Osteoblast (primary cell): ENCODE measurements at regions not wholly inside any gene's neighbourhood (a gene's known extent, or its start where the extent isn't known, plus 50 kb on each side); places are given as distances from the start of the nearest gene placed in this dataset.

Experiments
- DNase-seq: peaks from one replicate; pipeline ENCODE4 v3.0.0; 2011; ENCODE audit warnings: low spot score, mixed read lengths; ENCODE audit not compliant: insufficient read length; ENCODE audit errors: missing footprints
- H2AFZ ChIP-seq: 2 replicates; pipeline ENCODE4 v1.6.0; 2011; ENCODE audit warnings: mild to moderate bottlenecking, low read length
- H3K27ac ChIP-seq: 2 replicates; pipeline ENCODE4 v1.5.1; 2011; ENCODE audit warnings: mild to moderate bottlenecking, low read depth, low read length, moderate library complexity
- H3K27me3 ChIP-seq: 2 replicates; pipeline ENCODE4 v1.6.0; 2012; ENCODE audit warnings: mild to moderate bottlenecking, control low read depth, inconsistent platforms, low read length, moderate library complexity; ENCODE audit not compliant: insufficient read depth
- H3K36me3 ChIP-seq: 2 replicates; pipeline ENCODE4 v1.5.1; 2011; ENCODE audit warnings: mild to moderate bottlenecking, low read length, control low read depth, moderate library complexity; ENCODE audit not compliant: insufficient read depth
- H3K4me1 ChIP-seq: 2 replicates; pipeline ENCODE4 v1.5.1; 2011; ENCODE audit warnings: mild to moderate bottlenecking, low read length, control low read depth, moderate library complexity; ENCODE audit not compliant: insufficient read depth
- H3K4me2 ChIP-seq: 2 replicates; pipeline ENCODE4 v1.6.0; 2011; ENCODE audit warnings: mild to moderate bottlenecking, low read length; ENCODE audit not compliant: insufficient read depth
- H3K4me3 ChIP-seq: fragments of 200-600 bp; sonication (generic); 3 replicates; pipeline ENCODE4 v1.5.1; 2012; ENCODE audit warnings: mild to moderate bottlenecking, low read length, inconsistent platforms; ENCODE audit not compliant: insufficient read depth
- H3K79me2 ChIP-seq: 2 replicates; pipeline ENCODE4 v1.6.0; 2012; ENCODE audit warnings: mild to moderate bottlenecking, low read length, control low read depth, inconsistent platforms; ENCODE audit not compliant: insufficient read depth
- H3K9me3 ChIP-seq: 2 replicates; pipeline ENCODE4 v1.5.1; 2011; ENCODE audit warnings: low read depth, low read length, control low read depth
- H4K20me1 ChIP-seq: 2 replicates; pipeline ENCODE4 v1.6.0; 2012; ENCODE audit warnings: mild to moderate bottlenecking, low read length, control low read depth; ENCODE audit not compliant: insufficient read depth
- TF ChIP-seq, protein P1 (sequence below): IDR thresholded peaks from 2 replicates; pipeline ENCODE4 v1.5.1; 2011; ENCODE audit warnings: mild to moderate bottlenecking, low read depth, low read length, moderate library complexity; ENCODE audit errors: extremely low read depth

- H3K27me3 ChIP-seq: peaks cover 3% of the 10 kb centered on the region
Observed at GRCh38 chr22:23409976-23410375, 170.1 kb downstream of the IGLL1 start.

GRCh38 chr22:23408321-23408720 lies 171.8 kb downstream of the IGLL1 start:
- H3K27me3 ChIP-seq: peaks cover 3% of the 10 kb centered on the region
- no peaks in the 10 kb centered on the region for H3K36me3 ChIP-seq
- no peaks in the 10 kb centered on the region for H3K4me1 ChIP-seq
- no peak for DNase-seq
- no peak overlapping the region for H3K4me2 ChIP-seq
- no peaks in the 10 kb centered on the region for H3K79me2 ChIP-seq
- H4K20me1 ChIP-seq: no peaks in the 10 kb centered on the region
- no peak overlapping the region for H3K4me3 ChIP-seq
- TF ChIP-seq, protein P1, sequence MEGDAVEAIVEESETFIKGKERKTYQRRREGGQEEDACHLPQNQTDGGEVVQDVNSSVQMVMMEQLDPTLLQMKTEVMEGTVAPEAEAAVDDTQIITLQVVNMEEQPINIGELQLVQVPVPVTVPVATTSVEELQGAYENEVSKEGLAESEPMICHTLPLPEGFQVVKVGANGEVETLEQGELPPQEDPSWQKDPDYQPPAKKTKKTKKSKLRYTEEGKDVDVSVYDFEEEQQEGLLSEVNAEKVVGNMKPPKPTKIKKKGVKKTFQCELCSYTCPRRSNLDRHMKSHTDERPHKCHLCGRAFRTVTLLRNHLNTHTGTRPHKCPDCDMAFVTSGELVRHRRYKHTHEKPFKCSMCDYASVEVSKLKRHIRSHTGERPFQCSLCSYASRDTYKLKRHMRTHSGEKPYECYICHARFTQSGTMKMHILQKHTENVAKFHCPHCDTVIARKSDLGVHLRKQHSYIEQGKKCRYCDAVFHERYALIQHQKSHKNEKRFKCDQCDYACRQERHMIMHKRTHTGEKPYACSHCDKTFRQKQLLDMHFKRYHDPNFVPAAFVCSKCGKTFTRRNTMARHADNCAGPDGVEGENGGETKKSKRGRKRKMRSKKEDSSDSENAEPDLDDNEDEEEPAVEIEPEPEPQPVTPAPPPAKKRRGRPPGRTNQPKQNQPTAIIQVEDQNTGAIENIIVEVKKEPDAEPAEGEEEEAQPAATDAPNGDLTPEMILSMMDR: no peak
- H3K9me3 ChIP-seq: no peaks in the 10 kb centered on the region
- H3K27ac ChIP-seq: no peak overlapping the region
- H2AFZ ChIP-seq: no peak overlapping the region

More at GRCh38 chr22:23409976-23410375, 170.1 kb downstream of the IGLL1 start:
- no peak overlapping the region for H3K27ac ChIP-seq
- H3K4me3 ChIP-seq: no peak overlapping the region
- no peaks in the 10 kb centered on the region for H4K20me1 ChIP-seq
- no peak for DNase-seq
- no peaks in the 10 kb centered on the region for H3K9me3 ChIP-seq
- TF ChIP-seq, protein P1: no peak
- H3K36me3 ChIP-seq: no peaks in the 10 kb centered on the region
- no peaks in the 10 kb centered on the region for H3K79me2 ChIP-seq
- H2AFZ ChIP-seq: no peak overlapping the region
- H3K4me1 ChIP-seq: no peaks in the 10 kb centered on the region
- H3K4me2 ChIP-seq: no peak overlapping the region

DNA sequence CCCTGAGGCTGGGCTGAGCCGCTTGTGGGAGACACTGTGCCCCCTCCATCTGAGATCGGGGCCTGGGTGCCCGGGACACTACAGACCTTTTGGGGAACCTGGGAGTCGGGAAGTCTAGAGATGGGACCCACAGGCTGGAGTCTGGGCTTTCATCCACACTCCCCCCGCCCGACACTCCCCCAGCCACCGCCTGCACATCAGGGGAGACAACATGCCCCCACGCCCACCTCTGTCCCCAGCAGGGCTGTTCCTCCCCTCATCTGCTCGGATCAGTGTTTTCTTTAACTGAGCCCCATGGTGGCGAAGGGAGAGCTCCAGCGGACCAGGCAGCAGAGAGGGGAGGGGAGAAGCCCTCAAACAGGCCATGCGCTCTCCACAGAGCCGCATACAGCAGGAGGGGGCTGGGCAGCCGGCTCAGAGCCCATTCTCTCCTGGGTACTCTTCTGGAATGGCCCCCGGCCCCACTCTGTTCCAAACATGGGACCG lies 174.7 kb downstream of the IGLL1 start:
- Histone ChIP-seq H3K27ac (no peak overlapping the region), H2AFZ (no peak overlapping the region), H3K4me1 (no peaks in the 10 kb centered on the region), H3K36me3 (no peaks in the 10 kb centered on the region), H3K4me3 (no peak overlapping the region), H3K4me2 (no peak overlapping the region), H3K79me2 (no peaks in the 10 kb centered on the region), H3K27me3 (peaks cover 2% of the 10 kb centered on the region), H4K20me1 (peaks cover 4% of the 10 kb centered on the region), H3K9me3 (no peaks in the 10 kb centered on the region)
- TF ChIP-seq, protein P1: no peak
- DNase-seq: no peak

GRCh38 chr22:23404689-23405365 lies 175.3 kb downstream of the IGLL1 start:
- Histone ChIP-seq H3K4me3 (no peak overlapping the region), H3K27me3 (no peaks in the 10 kb centered on the region), H3K4me1 (no peaks in the 10 kb centered on the region), H3K4me2 (no peak overlapping the region), H3K36me3 (no peaks in the 10 kb centered on the region), H3K27ac (no peak overlapping the region), H4K20me1 (peaks cover 4% of the 10 kb centered on the region), H3K79me2 (no peaks in the 10 kb centered on the region), H3K9me3 (no peaks in the 10 kb centered on the region), H2AFZ (no peak overlapping the region)
- TF ChIP-seq, protein P1: no peak
- DNase-seq: peak; percentile 88
